Upper lobe of left lung (tissue), 4 donors: ENCODE measurements at regions not wholly inside any gene's neighbourhood (a gene's known extent, or its start where the extent isn't known, plus 50 kb on each side); places are given as distances from the start of the nearest gene placed in this dataset.

ENCODE experiments used
- EP300 ChIP-seq, 4 donors: sonication (generic); formaldehyde crosslinking; IDR thresholded peaks; one replicate each; pipeline ENCODE4 v1.5.1; 2017; ENCODE audit warnings: antibody characterized with exemption in 4 of 4, control low read depth in 2 of 4
- TF ChIP-seq, protein P1 (sequence below), 6 experiments: fragments of 450-650 bp in 4 of 6; fragments of 200-600 bp in 2 of 6; sonication (generic) in 2 of 6; IDR thresholded peaks; one replicate each; pipeline ENCODE4 v1.5.1; 2016 to 2019; ENCODE audit warnings: antibody characterized with exemption in 6 of 6

DNA sequence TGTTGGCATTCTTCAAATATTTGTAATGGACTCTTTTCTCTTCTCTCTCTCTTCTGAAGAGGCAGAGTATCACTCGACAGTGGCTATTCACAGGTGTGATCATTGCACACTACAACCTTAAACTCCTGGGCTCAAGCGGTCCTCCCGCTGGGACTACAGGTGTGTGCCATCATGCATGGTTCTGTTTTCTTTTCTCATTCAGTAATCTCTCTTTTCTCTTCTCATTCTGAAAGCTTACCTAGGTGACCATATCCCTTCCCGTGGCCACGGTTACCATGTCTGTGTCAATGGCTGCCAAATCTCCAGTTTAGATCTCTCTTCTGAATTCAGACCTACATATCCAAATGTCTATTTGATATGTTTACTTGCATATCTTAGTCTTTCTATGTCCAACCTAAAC is 96.3 kb downstream of the SOX2 start:
- TF ChIP-seq, protein P1, sequence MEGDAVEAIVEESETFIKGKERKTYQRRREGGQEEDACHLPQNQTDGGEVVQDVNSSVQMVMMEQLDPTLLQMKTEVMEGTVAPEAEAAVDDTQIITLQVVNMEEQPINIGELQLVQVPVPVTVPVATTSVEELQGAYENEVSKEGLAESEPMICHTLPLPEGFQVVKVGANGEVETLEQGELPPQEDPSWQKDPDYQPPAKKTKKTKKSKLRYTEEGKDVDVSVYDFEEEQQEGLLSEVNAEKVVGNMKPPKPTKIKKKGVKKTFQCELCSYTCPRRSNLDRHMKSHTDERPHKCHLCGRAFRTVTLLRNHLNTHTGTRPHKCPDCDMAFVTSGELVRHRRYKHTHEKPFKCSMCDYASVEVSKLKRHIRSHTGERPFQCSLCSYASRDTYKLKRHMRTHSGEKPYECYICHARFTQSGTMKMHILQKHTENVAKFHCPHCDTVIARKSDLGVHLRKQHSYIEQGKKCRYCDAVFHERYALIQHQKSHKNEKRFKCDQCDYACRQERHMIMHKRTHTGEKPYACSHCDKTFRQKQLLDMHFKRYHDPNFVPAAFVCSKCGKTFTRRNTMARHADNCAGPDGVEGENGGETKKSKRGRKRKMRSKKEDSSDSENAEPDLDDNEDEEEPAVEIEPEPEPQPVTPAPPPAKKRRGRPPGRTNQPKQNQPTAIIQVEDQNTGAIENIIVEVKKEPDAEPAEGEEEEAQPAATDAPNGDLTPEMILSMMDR (IDR thresholded peaks at IDR 0.05), result no peak
- no peak for TF ChIP-seq EP300 (IDR thresholded peaks at IDR 0.05)
